Panc1 (cell line): ENCODE measurements at regions not wholly inside any gene's neighbourhood (a gene's known extent, or its start where the extent isn't known, plus 50 kb on each side); places are given as distances from the start of the nearest gene placed in this dataset.

ENCODE experiments used
- CTCF ChIP-seq: fragments of 450-650 bp; IDR thresholded peaks from 2 replicates; pipeline ENCODE4 v1.5.1; 2017; ENCODE audit warnings: mild to moderate bottlenecking
- POLR2AphosphoS5 ChIP-seq: IDR thresholded peaks from 2 replicates; pipeline ENCODE4 v1.6.1; 2012; ENCODE audit warnings: mild to moderate bottlenecking, low read depth, low read length, moderate library complexity

- TF ChIP-seq CTCF (no peak), POLR2AphosphoS5 (no peak)
These were observed 90.4 kb downstream of the PTPRS start for GRCh38 chr19:5250127-5250659.
